ACC112 (cell line): ENCODE measurements at regions not wholly inside any gene's neighbourhood (a gene's known extent, or its start where the extent isn't known, plus 50 kb on each side); places are given as distances from the start of the nearest gene placed in this dataset.

ENCODE experiments used
- H2AFZ ChIP-seq: fragments of 200-600 bp; sonication (generic); one replicate; pipeline ENCODE4 v1.6.0; 2017; ENCODE audit warnings: antibody characterized with exemption, low read length; ENCODE audit not compliant: unreplicated experiment
- H3K27ac ChIP-seq: fragments of 200-600 bp; sonication (generic); 2 replicates; pipeline ENCODE4 v1.5.1; 2014; ENCODE audit warnings: low read depth, mild to moderate bottlenecking, antibody characterized with exemption, low read length, moderate library complexity
- H3K27me3 ChIP-seq: fragments of 200-600 bp; sonication (generic); 2 replicates; pipeline ENCODE4 v1.6.1; 2014; ENCODE audit warnings: mild to moderate bottlenecking, antibody characterized with exemption, low read length, moderate library complexity, mixed read lengths; ENCODE audit not compliant: insufficient read depth
- H3K36me3 ChIP-seq: fragments of 200-600 bp; sonication (generic); 2 replicates; pipeline ENCODE4 v1.6.1; 2016; ENCODE audit warnings: mild to moderate bottlenecking, antibody characterized with exemption, low read length, moderate library complexity, mixed read lengths; ENCODE audit not compliant: insufficient read depth
- H3K4me1 ChIP-seq: fragments of 200-600 bp; sonication (generic); one replicate; pipeline ENCODE4 v1.6.1; 2016; ENCODE audit warnings: low read length, mixed read lengths; ENCODE audit not compliant: insufficient read depth, unreplicated experiment, control insufficient read depth
- H3K4me3 ChIP-seq: fragments of 200-600 bp; sonication (generic); 2 replicates; pipeline ENCODE4 v1.5.1; 2014; ENCODE audit warnings: mild to moderate bottlenecking, low read depth, low read length
- H3K79me2 ChIP-seq: fragments of 200-600 bp; sonication (generic); one replicate; pipeline ENCODE4 v1.6.0; 2016; ENCODE audit warnings: low read length; ENCODE audit not compliant: control insufficient read depth, unreplicated experiment, insufficient read depth

- no peak overlapping the region for H2AFZ ChIP-seq
- H3K27ac ChIP-seq = no peak overlapping the region
- H3K4me1 ChIP-seq = no peaks in the 10 kb centered on the region
- H3K79me2 ChIP-seq = no peaks in the 10 kb centered on the region
- no peaks in the 10 kb centered on the region for H3K36me3 ChIP-seq
- H3K4me3 ChIP-seq = no peak overlapping the region
- H3K27me3 ChIP-seq = peaks cover 69% of the 10 kb centered on the region
Observed at GRCh38 chr21:38556390-38556789, 58.1 kb upstream of the ERG start.

GRCh38 chr21:38561205-38561604 lies 62.9 kb upstream of the ERG start:
- no peaks in the 10 kb centered on the region for H3K4me1 ChIP-seq
- H3K79me2 ChIP-seq = no peaks in the 10 kb centered on the region
- H2AFZ ChIP-seq = no peak overlapping the region
- no peak overlapping the region for H3K4me3 ChIP-seq
- no peak overlapping the region for H3K27ac ChIP-seq
- H3K27me3 ChIP-seq = peaks cover 69% of the 10 kb centered on the region
- no peaks in the 10 kb centered on the region for H3K36me3 ChIP-seq

- Histone ChIP-seq H3K79me2 (no peaks in the 10 kb centered on the region), H3K27ac (no peak overlapping the region), H2AFZ (no peak overlapping the region), H3K4me3 (no peak overlapping the region), H3K4me1 (no peaks in the 10 kb centered on the region), H3K36me3 (no peaks in the 10 kb centered on the region), H3K27me3 (peaks cover 71% of the 10 kb centered on the region)
Observed at GRCh38 chr21:38561613-38562581, 63.6 kb upstream of the ERG start.

GRCh38 chr21:38567335-38567969 lies 69.2 kb upstream of the ERG start:
- peaks cover 81% of the 10 kb centered on the region for H3K27me3 ChIP-seq
- H3K4me1 ChIP-seq = no peaks in the 10 kb centered on the region
- H3K79me2 ChIP-seq = no peaks in the 10 kb centered on the region
- H3K36me3 ChIP-seq = no peaks in the 10 kb centered on the region
- peak overlapping the region; percentile 20 for H2AFZ ChIP-seq
- peak overlapping the region; percentile 71 for H3K4me3 ChIP-seq
- no peak overlapping the region for H3K27ac ChIP-seq

- peak overlapping the region; percentile 20 for H2AFZ ChIP-seq
- no peaks in the 10 kb centered on the region for H3K36me3 ChIP-seq
- no peak overlapping the region for H3K27ac ChIP-seq
- no peaks in the 10 kb centered on the region for H3K79me2 ChIP-seq
- peaks cover 84% of the 10 kb centered on the region for H3K27me3 ChIP-seq
- H3K4me3 ChIP-seq = peak overlapping the region; percentile 71
- no peaks in the 10 kb centered on the region for H3K4me1 ChIP-seq
Observed at GRCh38 chr21:38567970-38568360, 69.7 kb upstream of the ERG start.

- Histone ChIP-seq H3K36me3 (no peaks in the 10 kb centered on the region), H3K4me3 (no peak overlapping the region), H3K27me3 (peaks cover 84% of the 10 kb centered on the region), H3K79me2 (no peaks in the 10 kb centered on the region), H3K27ac (no peak overlapping the region), H2AFZ (no peak overlapping the region), H3K4me1 (no peaks in the 10 kb centered on the region)
Observed at GRCh38 chr21:38569733-38570132, 71.5 kb upstream of the ERG start.

- no peak overlapping the region for H2AFZ ChIP-seq
- H3K36me3 ChIP-seq = no peaks in the 10 kb centered on the region
- peaks cover 84% of the 10 kb centered on the region for H3K27me3 ChIP-seq
- H3K4me3 ChIP-seq = no peak overlapping the region
- H3K79me2 ChIP-seq = no peaks in the 10 kb centered on the region
- H3K4me1 ChIP-seq = no peaks in the 10 kb centered on the region
- no peak overlapping the region for H3K27ac ChIP-seq
Observed at GRCh38 chr21:38570596-38570995, 72.3 kb upstream of the ERG start.

GRCh38 chr21:38574895-38575575 lies 76.8 kb upstream of the ERG start:
- Histone ChIP-seq H3K4me3 (no peak overlapping the region), H3K4me1 (no peaks in the 10 kb centered on the region), H2AFZ (no peak overlapping the region), H3K27me3 (peaks cover 81% of the 10 kb centered on the region), H3K27ac (no peak overlapping the region), H3K36me3 (no peaks in the 10 kb centered on the region), H3K79me2 (no peaks in the 10 kb centered on the region)

- no peaks in the 10 kb centered on the region for H3K79me2 ChIP-seq
- H3K36me3 ChIP-seq = no peaks in the 10 kb centered on the region
- H3K27ac ChIP-seq = no peak overlapping the region
- H3K27me3 ChIP-seq = peaks cover 70% of the 10 kb centered on the region
- H3K4me3 ChIP-seq = no peak overlapping the region
- no peak overlapping the region for H2AFZ ChIP-seq
- no peaks in the 10 kb centered on the region for H3K4me1 ChIP-seq
Observed at GRCh38 chr21:38577887-38578286, 79.6 kb upstream of the ERG start.

- H3K36me3 ChIP-seq = no peaks in the 10 kb centered on the region
- no peak overlapping the region for H3K27ac ChIP-seq
- peaks cover 92% of the 10 kb centered on the region for H3K27me3 ChIP-seq
- H3K79me2 ChIP-seq = no peaks in the 10 kb centered on the region
- H3K4me3 ChIP-seq = no peak overlapping the region
- no peak overlapping the region for H2AFZ ChIP-seq
- no peaks in the 10 kb centered on the region for H3K4me1 ChIP-seq
Observed at GRCh38 chr21:38590449-38591217, 92.4 kb upstream of the ERG start.
